Osteocyte (in vitro differentiated cells): ENCODE measurements at regions not wholly inside any gene's neighbourhood (a gene's known extent, or its start where the extent isn't known, plus 50 kb on each side); places are given as distances from the start of the nearest gene placed in this dataset.

Experiments
- DNase-seq: peaks from one replicate; pipeline ENCODE4 v3.0.0; 2021; ENCODE audit warnings: mixed read lengths; ENCODE audit not compliant: unreplicated experiment; ENCODE audit errors: extremely low spot score
- H3K27ac Mint-ChIP-seq: one replicate; pipeline ENCODE4 v1.8.0; 2021; ENCODE audit warnings: mild to moderate bottlenecking, mixed read lengths; ENCODE audit not compliant: unreplicated experiment
- H3K27me3 Mint-ChIP-seq: one replicate; pipeline ENCODE4 v1.8.0; 2021; ENCODE audit warnings: mixed read lengths; ENCODE audit not compliant: unreplicated experiment
- H3K36me3 Mint-ChIP-seq: one replicate; pipeline ENCODE4 v1.8.0; 2021; ENCODE audit warnings: mixed read lengths; ENCODE audit not compliant: unreplicated experiment
- H3K4me1 Mint-ChIP-seq: one replicate; pipeline ENCODE4 v1.8.0; 2021; ENCODE audit warnings: mixed read lengths; ENCODE audit not compliant: unreplicated experiment
- H3K4me3 Mint-ChIP-seq: one replicate; pipeline ENCODE4 v1.8.0; 2021; ENCODE audit warnings: mild to moderate bottlenecking, moderate library complexity, mixed read lengths; ENCODE audit not compliant: unreplicated experiment
- H3K9me3 Mint-ChIP-seq: one replicate; pipeline ENCODE4 v1.8.0; 2021; ENCODE audit warnings: mixed read lengths; ENCODE audit not compliant: unreplicated experiment
- TF ChIP-seq, protein P1 (sequence below): fragments of 200-600 bp; sonication (generic); IDR thresholded peaks from 2 replicates; pipeline ENCODE4 v1.5.0; 2021; ENCODE audit warnings: antibody characterized with exemption, mild to moderate bottlenecking, moderate library complexity

- H3K36me3 Mint-ChIP-seq, result no peaks in the 10 kb centered on the region
- no peaks in the 10 kb centered on the region for H3K27me3 Mint-ChIP-seq
- no peak overlapping the region for H3K4me3 Mint-ChIP-seq
- peaks cover 4% of the 10 kb centered on the region for H3K9me3 Mint-ChIP-seq
- TF ChIP-seq, protein P1, sequence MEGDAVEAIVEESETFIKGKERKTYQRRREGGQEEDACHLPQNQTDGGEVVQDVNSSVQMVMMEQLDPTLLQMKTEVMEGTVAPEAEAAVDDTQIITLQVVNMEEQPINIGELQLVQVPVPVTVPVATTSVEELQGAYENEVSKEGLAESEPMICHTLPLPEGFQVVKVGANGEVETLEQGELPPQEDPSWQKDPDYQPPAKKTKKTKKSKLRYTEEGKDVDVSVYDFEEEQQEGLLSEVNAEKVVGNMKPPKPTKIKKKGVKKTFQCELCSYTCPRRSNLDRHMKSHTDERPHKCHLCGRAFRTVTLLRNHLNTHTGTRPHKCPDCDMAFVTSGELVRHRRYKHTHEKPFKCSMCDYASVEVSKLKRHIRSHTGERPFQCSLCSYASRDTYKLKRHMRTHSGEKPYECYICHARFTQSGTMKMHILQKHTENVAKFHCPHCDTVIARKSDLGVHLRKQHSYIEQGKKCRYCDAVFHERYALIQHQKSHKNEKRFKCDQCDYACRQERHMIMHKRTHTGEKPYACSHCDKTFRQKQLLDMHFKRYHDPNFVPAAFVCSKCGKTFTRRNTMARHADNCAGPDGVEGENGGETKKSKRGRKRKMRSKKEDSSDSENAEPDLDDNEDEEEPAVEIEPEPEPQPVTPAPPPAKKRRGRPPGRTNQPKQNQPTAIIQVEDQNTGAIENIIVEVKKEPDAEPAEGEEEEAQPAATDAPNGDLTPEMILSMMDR, result no peak
- H3K27ac Mint-ChIP-seq, result no peak overlapping the region
- DNase-seq, result no peak
- peaks cover 23% of the 10 kb centered on the region for H3K4me1 Mint-ChIP-seq
These were observed 277.5 kb upstream of the ADAMTS5 start for GRCh38 chr21:27244352-27244751.

DNA sequence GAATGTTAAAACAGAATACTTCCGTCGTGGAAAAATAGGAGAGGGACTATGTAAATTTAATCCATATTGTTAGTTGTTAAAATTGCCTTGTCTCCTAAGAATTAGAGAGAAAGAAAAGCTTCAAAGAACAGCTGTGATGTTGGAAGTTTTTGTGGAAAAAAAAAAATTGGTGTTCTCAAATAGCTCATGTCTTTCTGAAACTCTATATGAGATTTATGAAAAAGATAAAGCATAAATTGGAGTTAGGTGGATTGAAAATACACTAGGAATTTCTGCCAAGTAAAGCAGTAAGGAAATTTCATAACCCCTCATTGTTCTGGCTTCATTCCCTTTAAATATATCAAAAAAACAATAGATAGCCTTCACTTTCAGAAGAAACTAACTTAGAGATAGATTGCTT lies 274.0 kb upstream of the ADAMTS5 start:
- TF ChIP-seq, protein P1, result no peak
- Mint-ChIP-seq H3K27ac (no peak overlapping the region), H3K4me1 (peaks cover 12% of the 10 kb centered on the region), H3K36me3 (no peaks in the 10 kb centered on the region), H3K27me3 (no peaks in the 10 kb centered on the region), H3K9me3 (peaks cover 4% of the 10 kb centered on the region), H3K4me3 (no peak overlapping the region)
- no peak for DNase-seq

GRCh38 chr21:27233514-27234115 lies 266.7 kb upstream of the ADAMTS5 start:
- H3K36me3 Mint-ChIP-seq, result no peaks in the 10 kb centered on the region
- DNase-seq, result no peak
- H3K4me3 Mint-ChIP-seq, result no peak overlapping the region
- H3K4me1 Mint-ChIP-seq, result peaks cover 8% of the 10 kb centered on the region
- no peaks in the 10 kb centered on the region for H3K27me3 Mint-ChIP-seq
- H3K9me3 Mint-ChIP-seq, result no peaks in the 10 kb centered on the region
- TF ChIP-seq, protein P1, result no peak
- H3K27ac Mint-ChIP-seq, result no peak overlapping the region

DNA sequence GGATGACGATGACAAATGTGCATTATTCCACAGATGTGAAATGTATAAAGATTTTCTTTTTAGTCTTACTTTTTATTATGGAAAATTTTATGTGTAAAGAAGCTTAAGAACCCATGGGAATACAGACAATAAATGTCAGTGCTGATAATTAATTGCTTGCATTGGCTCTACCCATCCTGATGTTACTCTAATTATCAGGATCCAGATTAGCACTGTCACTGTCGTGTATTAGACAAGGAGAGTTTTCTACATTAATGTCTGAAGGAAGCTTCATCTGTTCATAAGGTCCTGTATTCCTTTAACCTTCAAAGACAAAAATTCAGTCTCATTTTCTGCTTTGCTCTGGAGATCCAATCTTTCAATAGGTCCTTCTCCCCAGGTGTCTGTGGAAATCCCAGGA lies 259.1 kb upstream of the ADAMTS5 start:
- no peak for DNase-seq
- Mint-ChIP-seq H3K36me3 (no peaks in the 10 kb centered on the region), H3K4me1 (peaks cover 50% of the 10 kb centered on the region), H3K27ac (peak overlapping the region; percentile 85), H3K9me3 (peaks cover 15% of the 10 kb centered on the region), H3K27me3 (no peaks in the 10 kb centered on the region), H3K4me3 (no peak overlapping the region)
- TF ChIP-seq, protein P1, result no peak

DNA sequence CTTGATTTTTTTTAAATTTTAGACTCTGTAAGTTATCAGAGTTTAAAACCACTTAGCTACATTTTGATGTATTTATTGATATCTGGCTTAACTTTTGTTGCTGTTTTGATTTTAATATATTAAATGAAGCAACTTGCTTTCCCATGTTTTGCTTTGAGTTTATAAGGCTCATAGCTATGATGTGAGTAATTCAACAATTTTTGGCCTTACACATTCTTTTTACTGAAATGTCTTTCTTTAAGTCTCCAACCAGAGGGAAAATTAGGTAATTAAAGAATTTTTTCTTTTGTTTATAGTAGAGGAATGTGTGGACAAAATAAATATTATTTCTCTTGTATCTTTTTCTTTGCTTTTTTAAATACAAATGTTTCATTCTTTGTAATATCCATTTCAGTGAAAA lies 258.3 kb upstream of the ADAMTS5 start:
- H3K27me3 Mint-ChIP-seq, result no peaks in the 10 kb centered on the region
- H3K4me3 Mint-ChIP-seq, result peak overlapping the region; percentile 9
- peaks cover 2% of the 10 kb centered on the region for H3K36me3 Mint-ChIP-seq
- peaks cover 53% of the 10 kb centered on the region for H3K4me1 Mint-ChIP-seq
- DNase-seq, result no peak
- TF ChIP-seq, protein P1, result no peak
- peak overlapping the region; percentile 85 for H3K27ac Mint-ChIP-seq
- peaks cover 15% of the 10 kb centered on the region for H3K9me3 Mint-ChIP-seq
